ENCODE measurements at regions not wholly inside any gene's neighbourhood (a gene's known extent, or its start where the extent isn't known, plus 50 kb on each side); places are given as distances from the start of the nearest gene placed in this dataset.

DNA sequence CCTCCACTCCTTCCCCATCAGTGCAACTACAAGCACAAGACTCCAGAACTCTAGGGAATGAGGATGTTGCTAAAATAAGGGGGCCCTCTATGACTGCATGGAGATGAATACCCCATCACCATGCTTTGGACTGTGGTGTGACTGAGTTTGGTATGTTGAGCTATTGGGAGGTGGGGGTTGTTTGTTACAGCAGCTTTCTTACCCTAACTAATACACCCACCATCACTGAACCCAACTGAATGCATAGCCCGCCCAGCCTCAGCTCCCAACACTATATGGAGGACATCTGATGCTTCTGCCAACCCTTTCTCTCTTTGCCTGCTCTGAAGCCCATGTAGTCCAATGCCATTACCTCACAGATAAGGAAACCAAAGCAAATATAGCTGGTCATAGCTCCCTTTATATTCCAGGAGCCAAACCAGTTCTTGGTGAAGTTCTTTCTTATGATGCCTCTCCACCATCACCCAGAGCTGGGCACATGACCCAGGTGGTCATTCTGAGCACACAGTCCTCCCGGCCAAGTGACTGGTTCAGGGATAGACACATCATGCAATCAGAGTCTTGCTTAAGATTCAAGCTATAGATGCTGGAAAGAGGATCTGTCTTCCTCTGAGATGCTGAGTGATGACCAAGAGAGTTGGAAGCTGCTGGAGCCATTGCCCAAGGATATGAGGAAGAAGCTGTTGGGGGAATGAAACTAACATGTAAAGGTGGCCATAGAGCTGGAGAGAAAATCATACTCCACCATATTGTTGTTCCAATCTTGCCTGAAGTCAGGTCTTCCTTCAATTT lies 155.6 kb upstream of the HAAO start:
- FAIRE-seq (no peak), DNase-seq (ENCODE audit: low spot score in 2 of 2) (no peak)

DNA sequence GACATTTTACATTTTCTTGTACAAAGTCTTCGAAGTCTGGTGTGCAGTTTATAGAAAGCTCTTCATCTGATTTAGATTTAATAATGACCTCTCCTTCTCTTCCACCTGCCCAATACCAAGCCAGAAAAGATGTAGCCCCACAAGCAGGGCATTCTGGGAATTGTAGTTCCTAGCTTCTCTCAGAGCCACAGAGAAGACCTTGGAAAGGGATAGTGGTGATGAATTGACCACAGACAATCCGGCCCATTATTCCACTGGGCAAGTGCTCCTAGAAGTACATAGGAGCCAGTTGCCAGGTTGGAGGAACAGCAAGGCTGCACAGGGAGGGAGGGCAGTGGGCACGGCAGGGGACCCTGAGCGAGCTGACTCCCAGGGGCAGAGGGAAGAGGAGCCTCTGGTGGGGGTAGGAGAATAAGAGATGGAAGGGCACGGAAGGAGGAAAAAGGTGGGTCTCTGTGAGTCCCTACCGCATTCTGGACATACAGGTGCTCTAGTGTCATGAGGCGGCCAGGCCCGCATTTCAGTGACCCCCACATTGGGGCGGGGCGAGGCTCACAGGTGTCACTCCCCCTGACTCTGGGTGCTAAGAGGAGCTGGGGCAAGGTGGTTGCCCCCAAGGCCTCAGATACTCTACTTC lies 152.5 kb upstream of the HAAO start:
- no peak for FAIRE-seq

DNA sequence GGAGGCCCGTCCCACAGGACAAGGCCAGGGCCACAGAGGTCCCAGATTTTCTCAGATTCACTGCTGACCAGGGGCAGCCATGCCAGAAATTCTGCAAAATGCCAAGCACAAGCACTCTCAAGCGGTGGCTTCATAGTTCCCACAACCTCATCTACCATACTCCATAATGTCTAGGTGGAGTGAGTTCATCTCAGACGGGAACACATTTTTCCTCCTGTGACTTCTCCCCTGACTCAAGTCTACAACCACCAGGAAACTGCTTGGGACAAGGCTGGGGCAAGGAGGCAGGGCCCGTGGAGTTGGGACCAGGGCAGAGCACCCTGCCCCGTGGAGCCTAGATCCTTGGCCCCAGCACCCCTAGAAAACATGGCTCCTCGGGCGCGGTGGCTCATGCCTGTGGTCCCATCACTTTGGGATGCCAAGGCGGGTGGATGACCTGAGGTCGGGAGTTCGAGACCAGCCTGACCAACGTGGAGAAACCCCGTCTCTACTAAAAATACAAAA lies 150.7 kb upstream of the HAAO start:
- no peak for FAIRE-seq
- DNase-seq (ENCODE audit: low spot score in 2 of 2): no peak

More for the DNA sequence above, 152.5 kb upstream of the HAAO start:
- DNase-seq (ENCODE audit: low spot score in 2 of 2): no peak

DNA sequence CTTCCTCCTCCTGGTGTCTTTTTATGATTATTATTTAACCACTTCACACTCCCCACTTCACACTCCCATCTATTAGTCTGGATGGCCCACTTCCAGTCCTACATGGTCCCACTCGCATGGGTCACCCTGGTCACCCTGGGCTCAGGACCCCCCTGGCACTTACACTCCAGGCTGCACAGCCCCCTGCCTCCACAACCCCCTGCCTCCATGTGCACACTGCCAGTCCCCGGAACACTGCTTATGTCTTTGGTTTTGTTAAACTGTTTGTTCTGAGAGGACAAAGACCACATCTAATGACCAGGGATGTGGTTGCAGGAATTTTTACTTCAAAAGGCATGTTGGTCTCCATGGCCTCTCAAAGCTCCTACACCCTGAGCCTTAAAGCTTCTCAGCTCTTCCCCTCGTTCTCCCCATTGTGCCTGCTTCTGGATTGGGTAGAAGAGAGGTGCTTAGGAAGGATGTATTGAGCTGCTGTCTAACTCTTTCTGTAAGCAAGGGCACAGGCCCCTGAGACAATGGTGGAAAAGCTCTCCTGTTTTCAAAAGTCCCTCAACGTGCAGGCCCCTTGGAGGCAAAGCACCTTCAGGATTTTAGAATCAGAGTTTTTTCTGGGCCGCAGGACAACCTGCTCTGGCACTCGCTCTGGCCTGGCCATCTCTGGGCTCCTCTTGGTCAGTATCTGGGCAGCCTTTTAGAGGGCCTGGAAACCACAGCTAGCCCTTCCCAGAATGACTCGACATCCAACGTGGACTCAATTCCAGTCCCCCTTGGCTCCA lies 150.0 kb upstream of the HAAO start:
- DNase-seq (ENCODE audit: low spot score in 2 of 2) (no peak), FAIRE-seq (no peak)

DNA sequence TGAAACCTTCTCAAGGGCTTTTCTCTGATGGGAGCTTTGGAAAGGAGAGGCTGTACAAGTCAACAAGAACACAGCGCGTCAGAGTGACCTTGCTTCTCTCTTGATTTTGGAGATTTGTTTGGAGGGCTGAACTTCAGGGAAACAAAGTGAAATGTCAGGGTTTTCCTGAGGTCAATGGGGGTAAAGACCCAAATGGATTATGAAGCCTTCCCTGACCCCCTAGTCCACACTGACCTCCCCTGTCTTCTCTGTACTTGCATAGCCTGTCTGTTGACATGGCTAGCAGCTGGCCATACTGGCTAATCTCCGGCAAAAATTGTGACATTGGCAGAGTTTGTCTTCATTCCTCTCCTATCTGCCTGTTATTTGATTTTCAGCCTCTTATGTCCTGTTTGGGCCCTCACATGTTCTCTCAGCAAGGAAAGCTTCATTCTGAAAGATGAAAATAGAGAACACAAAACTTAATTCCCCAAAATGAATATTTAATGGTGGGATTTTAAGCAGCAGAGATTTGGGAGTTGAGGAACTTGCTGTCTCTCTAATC lies 149.3 kb upstream of the HAAO start:
- DNase-seq (ENCODE audit: low spot score in 2 of 2): no peak
- no peak for FAIRE-seq

DNA sequence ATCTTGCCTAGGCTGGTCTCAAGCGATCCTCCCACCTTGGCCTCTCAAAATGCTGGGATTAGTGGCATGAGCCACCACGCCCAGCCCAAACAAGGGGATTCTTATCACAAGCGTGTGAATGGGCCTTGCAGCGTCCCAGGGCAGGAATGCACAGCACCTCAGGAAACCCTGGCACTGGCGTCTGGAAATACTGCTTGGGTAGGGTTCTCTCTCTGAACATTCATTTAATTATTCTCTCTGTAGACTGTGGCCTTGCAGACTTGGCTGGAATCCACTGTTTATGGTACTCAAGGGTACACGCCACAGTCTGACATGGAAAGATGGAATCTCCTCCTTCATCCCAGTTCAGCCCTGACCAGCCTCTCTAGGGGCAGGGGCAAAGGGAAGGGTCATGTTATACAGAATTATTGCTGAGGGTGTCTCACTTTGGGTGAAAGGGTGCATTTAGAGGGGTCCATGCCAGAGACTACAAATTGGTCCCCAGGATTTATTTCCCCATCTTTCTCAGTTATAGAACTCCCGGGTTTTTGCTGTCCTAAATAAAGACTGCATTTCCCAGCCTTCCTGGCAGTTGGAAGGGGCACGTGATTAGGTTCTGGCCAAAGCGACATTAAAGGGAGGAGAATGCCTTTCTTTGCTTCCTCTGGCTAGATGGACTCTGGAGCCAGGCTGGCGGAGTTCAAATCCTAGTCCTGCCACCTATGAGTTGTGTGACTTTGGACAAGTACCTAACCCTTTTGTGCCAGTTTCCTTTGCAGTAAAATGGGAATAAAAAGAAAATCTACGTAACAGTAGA lies 147.2 kb upstream of the HAAO start:
- no peak for DNase-seq (ENCODE audit: low spot score in 2 of 2)
- FAIRE-seq: no peak

DNA sequence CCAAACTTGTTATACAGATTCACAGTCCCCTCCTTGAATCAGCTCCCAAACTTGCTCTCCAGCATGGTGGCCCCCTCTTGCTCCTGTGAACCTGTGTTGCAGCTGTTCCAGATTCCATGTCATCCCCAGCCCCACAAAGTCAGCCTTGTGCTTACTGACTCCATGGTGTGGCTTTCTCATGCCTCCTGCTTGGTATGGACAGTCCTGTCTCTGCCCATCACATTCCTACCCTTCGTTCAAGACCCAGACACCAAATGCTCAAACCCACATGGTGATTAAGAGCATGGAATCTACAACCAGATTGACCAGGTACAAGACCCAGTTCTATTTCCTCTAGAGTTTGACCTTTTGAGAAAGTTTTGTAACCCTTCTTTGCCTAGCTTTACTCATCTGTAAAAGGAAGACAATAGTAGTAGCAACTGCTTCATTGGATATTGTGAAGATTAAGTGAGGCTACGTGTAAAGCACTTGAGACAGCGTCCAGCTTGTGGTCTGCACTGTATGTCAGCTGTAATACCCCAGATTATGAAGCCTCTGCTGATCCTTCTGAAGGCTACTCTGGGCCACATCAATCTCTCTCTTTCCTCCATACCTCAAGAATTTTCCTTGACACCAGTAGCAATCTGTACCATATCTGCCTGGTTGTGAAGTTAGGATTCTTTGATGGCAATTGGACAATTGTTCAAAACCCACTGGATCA lies 146.4 kb upstream of the HAAO start:
- FAIRE-seq: no peak
- DNase-seq (ENCODE audit: low spot score in 2 of 2): no peak

DNA sequence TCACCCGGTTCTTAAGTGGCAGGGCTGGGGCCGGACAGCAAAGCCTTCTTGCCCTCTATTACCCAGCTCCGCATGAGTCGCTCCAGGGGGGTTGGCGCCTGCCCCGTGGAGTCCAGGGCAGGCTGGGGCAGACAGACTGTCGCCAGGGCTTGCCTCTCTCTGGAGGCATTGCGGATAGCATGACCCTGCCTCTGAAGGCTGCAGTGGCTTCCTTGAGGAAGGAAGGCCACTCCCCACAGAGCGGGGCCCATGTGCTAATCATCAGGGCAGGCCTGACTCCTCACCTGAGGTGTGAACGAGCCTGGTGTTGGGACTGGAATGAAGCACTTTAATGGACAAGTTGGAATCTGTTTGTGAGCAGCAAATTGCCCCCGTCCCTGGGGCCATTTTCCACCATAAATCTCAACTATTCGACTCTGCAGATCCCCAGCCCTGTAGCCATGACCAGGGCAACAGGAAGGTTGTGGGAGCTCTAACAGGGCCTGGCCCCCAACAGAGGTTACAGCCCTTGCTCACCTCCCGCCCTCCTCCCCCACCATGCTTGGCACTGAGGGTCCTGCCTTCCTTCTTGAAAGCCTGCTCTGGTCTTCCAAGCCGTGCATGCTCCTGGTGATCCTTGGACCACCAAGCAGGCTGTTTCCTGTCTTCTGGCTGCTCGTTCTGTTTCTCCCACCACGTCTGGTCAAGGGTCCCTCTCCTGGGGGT lies 144.9 kb upstream of the HAAO start:
- DNase-seq (ENCODE audit: low spot score in 2 of 2): no peak
- no peak for FAIRE-seq

DNA sequence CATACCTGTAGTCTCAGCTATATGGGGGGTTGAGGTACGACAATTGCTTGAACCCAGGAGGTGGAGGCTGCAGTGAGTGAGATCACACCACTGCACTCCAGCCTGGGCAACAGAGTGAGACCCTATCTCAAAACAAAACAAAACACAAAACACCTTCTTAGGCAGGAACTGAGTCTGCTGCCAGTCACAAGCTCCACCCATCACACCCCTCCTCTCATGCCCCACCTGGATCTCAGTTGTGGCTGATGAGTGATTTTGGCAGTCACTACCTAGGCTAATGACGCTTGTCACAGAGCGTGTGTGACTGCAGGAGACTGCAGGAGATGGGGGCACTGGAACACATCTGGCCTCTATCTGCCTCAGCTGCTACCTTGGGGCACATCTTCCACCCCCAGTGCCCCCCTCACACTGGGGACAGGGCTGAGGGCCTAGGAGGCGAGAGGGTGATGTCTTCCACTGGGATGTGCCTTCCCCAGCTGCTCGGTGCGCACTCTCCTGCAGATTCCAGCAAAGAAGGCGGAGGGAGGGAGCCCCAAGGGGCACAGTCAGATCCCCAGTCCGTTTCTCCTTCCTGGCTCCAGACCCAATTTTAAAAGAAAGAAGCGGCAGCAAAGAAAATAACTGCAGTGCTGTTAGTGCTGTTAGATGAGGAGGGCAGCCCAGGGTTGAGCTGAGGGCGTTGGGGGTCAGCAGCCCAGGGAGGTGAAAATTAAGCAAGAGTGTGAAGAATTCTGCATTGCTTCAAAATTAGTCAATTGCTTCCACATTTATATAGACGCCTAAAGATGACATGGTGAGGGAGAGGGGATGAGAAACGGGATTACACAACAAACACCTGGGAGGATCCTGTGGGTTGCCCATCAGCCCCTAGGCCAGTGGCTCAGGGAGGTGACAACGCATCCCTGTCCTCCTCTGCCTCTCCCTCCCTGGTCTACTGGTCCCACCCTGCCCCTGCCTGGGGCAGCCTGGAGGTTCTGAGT lies 143.6 kb upstream of the HAAO start:
- DNase-seq (ENCODE audit: low spot score in 2 of 2) (no peak), FAIRE-seq (no peak)

DNA sequence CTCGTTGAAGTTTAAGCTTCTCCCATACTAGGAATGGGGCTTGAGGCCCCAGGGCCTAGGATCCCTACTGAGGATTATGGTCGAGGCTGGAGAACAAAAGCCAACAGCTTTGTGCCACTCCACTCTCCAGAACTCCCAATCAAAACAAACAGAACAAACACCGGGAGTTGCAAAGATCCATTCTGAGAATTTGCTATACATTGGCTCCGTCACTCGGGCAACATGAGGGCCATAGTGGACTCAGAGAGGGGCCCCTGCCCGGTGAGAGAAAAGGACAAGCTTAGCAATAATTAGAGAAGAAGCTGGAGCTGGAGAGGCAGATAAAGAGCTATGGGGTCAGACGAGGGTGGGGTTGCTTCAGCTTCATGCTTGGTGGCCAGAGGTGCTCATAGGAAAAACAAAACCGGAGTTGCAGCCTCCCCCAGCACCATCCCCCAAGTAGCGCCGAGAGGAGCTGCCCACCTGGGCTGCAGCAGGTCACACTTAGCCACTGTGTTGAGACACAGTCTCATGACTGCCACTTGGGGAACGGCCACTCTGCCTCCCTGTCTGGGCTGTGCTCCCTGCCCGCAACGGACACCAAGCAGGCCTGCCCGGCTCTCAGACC lies 142.3 kb upstream of the HAAO start:
- DNase-seq (ENCODE audit: low spot score in 2 of 2) (no peak), FAIRE-seq (no peak)

DNA sequence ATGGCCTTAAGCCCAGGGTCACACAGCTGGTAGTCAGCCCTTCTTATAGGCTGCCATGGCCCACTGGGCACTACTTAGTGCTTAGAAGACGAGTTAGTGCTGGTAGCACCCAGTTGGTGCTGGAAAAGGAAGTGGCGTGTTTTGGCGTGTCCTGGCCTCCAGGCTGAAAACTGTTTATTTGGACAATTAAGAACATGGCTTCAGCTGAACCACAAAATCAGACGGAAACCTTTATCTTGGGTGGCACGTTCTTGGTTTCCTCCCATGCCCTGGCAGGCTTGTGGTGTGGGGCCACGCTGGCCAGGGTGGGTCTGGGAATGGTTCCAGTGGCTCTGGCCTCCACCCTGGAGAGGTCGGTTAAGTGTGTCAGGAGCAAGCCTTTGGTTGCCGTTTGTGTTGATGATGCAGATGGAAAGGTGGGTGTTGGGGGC lies 141.5 kb upstream of the HAAO start:
- no peak for FAIRE-seq
- DNase-seq (ENCODE audit: low spot score in 2 of 2): no peak

DNA sequence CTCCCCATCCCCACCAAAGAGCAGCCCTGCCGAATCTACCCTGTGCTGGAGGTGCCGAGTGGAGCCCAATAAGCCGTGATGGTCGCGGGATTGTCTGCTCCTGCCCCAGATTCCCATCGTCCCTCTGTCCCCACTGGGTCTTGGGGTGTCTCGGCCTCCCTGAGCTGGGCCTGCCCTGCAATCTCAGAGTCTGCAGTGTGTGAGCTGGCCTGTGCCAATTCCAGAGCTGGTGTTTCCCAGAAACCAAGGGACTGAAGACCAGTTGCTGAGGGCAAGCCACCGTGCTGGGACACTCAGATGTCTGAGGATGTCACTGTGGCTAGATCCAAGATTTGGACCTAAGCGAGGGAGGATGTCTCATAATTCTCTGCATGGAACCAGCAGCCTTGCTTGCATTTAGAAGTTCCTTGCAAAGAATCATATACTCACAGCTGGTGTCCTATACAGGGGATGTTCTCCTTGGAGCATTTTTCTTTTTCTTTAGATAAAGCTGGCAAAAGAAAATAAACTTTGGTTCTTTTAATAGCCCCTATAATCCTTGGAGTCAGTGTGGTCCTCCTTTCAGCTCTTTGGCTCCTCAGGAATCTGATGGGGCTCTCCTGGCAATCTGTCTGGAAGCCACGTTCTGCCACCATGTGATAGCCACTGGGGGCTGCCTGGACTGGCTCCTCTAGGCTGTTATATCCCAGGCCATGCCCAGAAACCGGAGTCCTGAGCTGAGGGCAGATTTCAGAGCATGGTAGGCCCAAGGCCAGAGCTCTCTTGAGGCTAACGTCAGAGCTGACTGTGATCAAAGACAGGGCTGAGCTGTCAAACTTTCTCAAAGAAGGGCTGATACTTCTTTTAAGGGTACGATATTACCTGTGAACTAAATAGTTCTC lies 140.1 kb upstream of the HAAO start:
- DNase-seq (ENCODE audit: low spot score in 2 of 2) (no peak), FAIRE-seq (no peak)

DNA sequence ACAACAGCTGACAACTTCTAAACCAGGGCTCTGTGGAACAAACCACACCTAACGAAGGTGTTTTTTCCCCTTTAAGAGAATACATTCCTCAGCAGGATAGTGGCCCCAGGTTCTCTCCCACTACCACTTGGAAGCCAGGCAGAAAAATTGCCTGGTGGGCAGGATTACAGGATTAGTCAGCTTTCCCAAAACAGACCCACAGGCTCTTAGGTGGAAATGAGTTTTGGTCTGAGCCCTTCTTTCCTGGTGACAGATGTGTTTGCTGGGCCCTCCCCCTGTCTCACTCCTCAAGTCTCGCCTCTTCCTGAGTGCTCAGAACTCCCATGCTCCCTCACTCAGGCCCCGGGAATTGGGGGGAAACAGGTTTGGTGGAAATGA lies 139.4 kb upstream of the HAAO start:
- DNase-seq (ENCODE audit: low spot score in 2 of 2) (no peak), FAIRE-seq (no peak)

DNA sequence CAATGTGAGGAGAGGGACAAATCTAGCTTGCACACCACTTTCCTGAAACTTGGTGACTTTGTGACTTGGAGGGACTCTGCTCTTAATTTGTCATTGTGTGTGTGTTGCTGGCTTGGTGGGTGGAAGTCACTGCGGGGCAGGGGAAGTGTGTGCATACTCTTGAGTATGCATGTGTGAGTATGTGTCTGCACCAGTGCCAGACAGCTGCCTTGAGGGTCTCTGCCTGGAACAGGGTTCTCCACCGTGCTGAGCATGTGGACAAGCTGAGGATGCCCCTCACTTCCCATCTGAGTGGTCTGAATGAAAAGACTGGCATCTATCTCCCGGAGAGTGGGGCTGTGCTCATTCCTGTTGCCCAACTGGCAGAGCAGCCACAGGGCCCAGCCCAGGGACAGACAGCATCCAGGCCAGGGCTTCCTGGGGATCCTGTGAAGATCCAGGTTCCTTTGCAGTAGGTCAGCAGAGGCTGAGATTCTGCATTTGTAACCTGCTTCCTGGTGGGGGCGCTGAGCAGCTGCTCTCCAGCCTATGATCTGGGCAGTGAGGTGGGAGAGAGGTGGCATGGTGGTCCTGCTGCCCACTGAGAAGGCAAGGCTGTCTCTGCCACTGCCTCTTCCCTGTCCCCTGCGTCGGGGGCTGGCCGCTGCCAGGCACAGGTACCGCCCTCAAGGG lies 138.9 kb upstream of the HAAO start:
- DNase-seq (ENCODE audit: low spot score in 2 of 2) (no peak), FAIRE-seq (no peak)

DNA sequence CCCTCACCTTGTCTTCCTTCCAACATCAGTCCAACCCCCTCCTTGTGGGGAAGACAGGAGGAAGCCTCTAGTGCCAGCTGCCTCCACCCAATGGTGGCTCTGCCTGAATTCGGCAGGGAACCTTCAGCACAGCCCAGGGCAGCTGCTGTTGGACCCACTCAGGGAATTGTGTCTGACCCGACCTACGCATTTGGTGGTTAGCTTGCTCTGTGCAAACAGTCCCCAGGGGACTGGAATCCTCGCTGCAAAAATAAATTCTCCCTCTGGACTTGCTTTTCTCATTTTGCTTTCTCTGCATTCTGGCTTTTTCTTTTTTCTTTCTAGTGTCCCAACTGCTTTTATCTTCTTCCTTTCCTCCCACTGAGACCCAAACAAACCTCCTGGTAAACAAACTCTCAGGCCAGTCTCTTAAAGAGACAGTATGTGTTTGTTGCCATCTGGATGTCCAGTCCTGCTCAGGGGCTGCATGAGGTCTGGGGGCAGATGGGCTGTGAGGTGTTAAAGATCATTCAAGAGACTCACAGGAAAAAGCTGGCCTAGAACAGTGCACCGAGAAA lies 137.7 kb upstream of the HAAO start:
- DNase-seq (ENCODE audit: low spot score in 2 of 2) (no peak), FAIRE-seq (no peak)

Measured in frontal cortex (tissue), 3 donors.